Mesothelial cell of epicardium (in vitro differentiated cells): ENCODE measurements at regions not wholly inside any gene's neighbourhood (a gene's known extent, or its start where the extent isn't known, plus 50 kb on each side); places are given as distances from the start of the nearest gene placed in this dataset.
"Not testable (repeated sequence)": the region's sequence is repeated elsewhere in the genome, so short reads cannot be mapped to it uniquely, and the experiment has no call there.

Experiments
- DNase-seq, 2 experiments: peaks; one replicate each; pipeline ENCODE4 v3.0.0; 2021; ENCODE audit warnings: low spot score in 2 of 2; ENCODE audit not compliant: unreplicated experiment in 2 of 2
- H3K27ac Mint-ChIP-seq: 2 replicates; pipeline ENCODE4 v1.8.0; 2021; ENCODE audit warnings: mixed read lengths
- H3K27me3 Mint-ChIP-seq: 2 replicates; pipeline ENCODE4 v1.8.0; 2021; ENCODE audit warnings: low read depth, mixed read lengths
- H3K36me3 Mint-ChIP-seq: 2 replicates; pipeline ENCODE4 v1.8.0; 2021; ENCODE audit warnings: mixed read lengths
- H3K4me1 Mint-ChIP-seq: 2 replicates; pipeline ENCODE4 v1.8.0; 2021; ENCODE audit warnings: mixed read lengths
- H3K4me3 Mint-ChIP-seq: 2 replicates; pipeline ENCODE4 v1.8.0; 2021; ENCODE audit warnings: mild to moderate bottlenecking, moderate library complexity, mixed read lengths
- H3K9me3 Mint-ChIP-seq: 2 replicates; pipeline ENCODE4 v1.8.0; 2021; ENCODE audit warnings: mixed read lengths
- CTCF ChIP-seq: fragments of 200-600 bp; sonication (generic); IDR thresholded peaks from one replicate; pipeline ENCODE4 v1.5.0; 2021; ENCODE audit warnings: antibody characterized with exemption; ENCODE audit not compliant: unreplicated experiment

- no peak overlapping the region for H3K27ac Mint-ChIP-seq
- peaks cover 8% of the 10 kb centered on the region for H3K9me3 Mint-ChIP-seq
- no peaks in the 10 kb centered on the region for H3K36me3 Mint-ChIP-seq
- DNase-seq: no peak
- no peak overlapping the region for H3K4me3 Mint-ChIP-seq
- no peak for TF ChIP-seq CTCF
- no peaks in the 10 kb centered on the region for H3K27me3 Mint-ChIP-seq
- H3K4me1 Mint-ChIP-seq: peaks cover 28% of the 10 kb centered on the region
These were observed 451.4 kb upstream of the PDE3A start for GRCh38 chr12:19916974-19917373.

DNA sequence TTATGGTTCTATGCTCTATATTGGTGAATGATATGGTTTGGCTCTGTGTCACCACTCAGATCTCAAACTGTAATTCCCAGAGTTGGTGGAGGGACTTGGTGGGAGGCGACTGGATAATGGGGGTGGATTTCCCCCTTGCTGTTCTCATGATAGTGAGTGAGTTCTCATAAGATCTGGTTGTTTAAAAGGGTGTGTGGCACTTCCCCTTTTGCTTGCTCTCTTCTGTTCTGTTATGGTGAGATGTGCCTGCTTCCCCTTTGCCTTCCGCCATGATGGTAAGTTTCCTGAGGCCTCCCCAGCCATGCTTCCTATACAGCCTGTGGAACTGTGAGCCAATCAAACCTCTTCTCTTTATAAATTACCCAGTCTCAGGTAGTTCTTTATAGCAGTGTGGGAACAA, 446.6 kb upstream of the PDE3A start:
- Mint-ChIP-seq H3K4me1 (peaks cover 10% of the 10 kb centered on the region), H3K9me3 (peaks cover 13% of the 10 kb centered on the region)
- not testable (repeated sequence) for H3K27ac Mint-ChIP-seq, H3K27me3 Mint-ChIP-seq, H3K36me3 Mint-ChIP-seq, H3K4me3 Mint-ChIP-seq, DNase-seq

DNA sequence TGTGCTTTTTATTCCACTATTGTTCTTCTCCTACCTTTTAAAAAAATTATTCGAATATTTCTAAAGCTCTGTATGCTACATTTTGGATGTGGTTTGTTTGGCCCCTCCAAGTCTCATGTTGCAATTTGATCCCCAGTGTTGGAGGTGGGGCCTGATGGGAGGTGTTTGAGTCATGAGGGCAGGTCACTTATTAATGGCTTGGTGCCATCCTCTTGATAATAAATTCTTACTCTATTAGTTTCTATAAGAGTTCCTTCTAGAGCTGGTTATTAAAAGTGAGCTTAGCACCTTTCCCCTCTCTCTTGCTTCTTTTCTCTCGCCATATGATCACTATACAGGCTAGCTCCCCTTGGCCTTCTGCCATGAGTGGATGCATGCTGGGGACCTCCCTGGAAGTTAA, 445.6 kb upstream of the PDE3A start:
- Mint-ChIP-seq H3K9me3 (peaks cover 13% of the 10 kb centered on the region), H3K4me3 (no peak overlapping the region), H3K4me1 (peaks cover 12% of the 10 kb centered on the region), H3K27me3 (no peaks in the 10 kb centered on the region), H3K36me3 (no peaks in the 10 kb centered on the region), H3K27ac (no peak overlapping the region)
- no peak for DNase-seq
- no peak for TF ChIP-seq CTCF

DNA sequence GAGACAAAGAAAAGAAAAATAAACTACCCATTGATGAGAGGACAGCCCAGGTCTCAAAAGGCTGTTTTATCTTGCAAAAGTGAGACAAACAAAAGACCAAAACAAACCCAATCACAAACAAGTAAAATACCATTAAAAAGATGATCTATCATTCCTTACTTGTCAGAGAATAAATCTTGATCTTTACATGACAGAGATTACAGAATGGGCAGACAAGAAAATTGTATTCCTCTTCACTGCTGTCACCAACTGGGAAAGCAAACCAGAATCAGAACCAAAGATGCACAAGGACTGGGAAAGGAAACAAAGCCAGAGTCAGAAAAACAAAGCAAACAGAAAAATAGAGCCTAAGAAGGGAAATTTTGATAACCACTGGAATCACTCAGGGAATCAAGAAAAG, 444.0 kb upstream of the PDE3A start:
- Mint-ChIP-seq H3K4me3 (no peak overlapping the region), H3K4me1 (peaks cover 14% of the 10 kb centered on the region), H3K9me3 (peaks cover 23% of the 10 kb centered on the region), H3K27me3 (no peaks in the 10 kb centered on the region), H3K36me3 (no peaks in the 10 kb centered on the region), H3K27ac (no peak overlapping the region)
- TF ChIP-seq CTCF: no peak
- DNase-seq: no peak

DNA sequence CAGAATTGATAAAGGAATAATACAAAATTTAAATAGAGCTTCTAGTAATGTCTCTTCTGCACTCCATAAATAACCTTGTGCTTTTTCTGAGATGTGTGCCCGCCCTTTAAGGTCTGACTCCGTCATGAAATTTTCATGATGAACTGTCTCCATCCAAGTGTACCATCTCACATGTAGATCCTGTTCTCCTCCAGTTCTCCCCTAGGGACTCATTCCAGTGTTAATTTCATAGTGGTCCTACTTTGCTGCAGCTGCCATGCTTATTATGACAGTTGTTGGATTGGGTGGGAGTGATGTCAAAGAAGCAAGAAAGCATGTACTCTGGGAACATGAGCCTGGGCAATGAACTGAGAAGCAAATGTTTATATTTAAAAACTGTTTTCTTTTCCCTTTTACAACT, 442.5 kb upstream of the PDE3A start:
- peaks cover 14% of the 10 kb centered on the region for H3K4me1 Mint-ChIP-seq
- no peaks in the 10 kb centered on the region for H3K27me3 Mint-ChIP-seq
- H3K4me3 Mint-ChIP-seq: no peak overlapping the region
- TF ChIP-seq CTCF: no peak
- no peak for DNase-seq
- H3K9me3 Mint-ChIP-seq: peaks cover 17% of the 10 kb centered on the region
- peaks cover 2% of the 10 kb centered on the region for H3K36me3 Mint-ChIP-seq
- H3K27ac Mint-ChIP-seq: no peak overlapping the region

- Mint-ChIP-seq H3K27me3 (no peaks in the 10 kb centered on the region), H3K36me3 (peaks cover 2% of the 10 kb centered on the region), H3K27ac (no peak overlapping the region), H3K9me3 (peaks cover 17% of the 10 kb centered on the region), H3K4me1 (peaks cover 14% of the 10 kb centered on the region), H3K4me3 (no peak overlapping the region)
- TF ChIP-seq CTCF: no peak
- no peak for DNase-seq
These were observed 442.1 kb upstream of the PDE3A start for GRCh38 chr12:19926266-19926665.
